Fibroblast of the aortic adventitia (primary cell): ENCODE measurements at regions not wholly inside any gene's neighbourhood (a gene's known extent, or its start where the extent isn't known, plus 50 kb on each side); places are given as distances from the start of the nearest gene placed in this dataset.

ENCODE experiments used
- DNase-seq: peaks from one replicate; pipeline ENCODE4 v3.0.0-alpha.2; 2010; ENCODE audit warnings: low read depth
- H3K4me3 ChIP-seq: 2 replicates; pipeline ENCODE4 v1.5.1; 2011; ENCODE audit warnings: low read depth, mild to moderate bottlenecking, control low read depth, low read length, moderate library complexity
- CTCF ChIP-seq: IDR thresholded peaks from 2 replicates; pipeline ENCODE4 v1.5.1; 2011; ENCODE audit warnings: mild to moderate bottlenecking, low read length, control low read depth, inconsistent platforms; ENCODE audit not compliant: insufficient read depth

GRCh38 chr12:28114488-28114887, 75.8 kb upstream of the CCDC91 start:
- no peak for DNase-seq
- TF ChIP-seq CTCF, result no peak

GRCh38 chr12:28121433-28121832, 68.8 kb upstream of the CCDC91 start:
- no peak for TF ChIP-seq CTCF
- H3K4me3 ChIP-seq, result no peak overlapping the region
- no peak for DNase-seq

More at GRCh38 chr12:28114488-28114887, 75.8 kb upstream of the CCDC91 start:
- H3K4me3 ChIP-seq, result no peak overlapping the region

GRCh38 chr12:28121899-28122655, 68.2 kb upstream of the CCDC91 start:
- no peak for DNase-seq
- no peak overlapping the region for H3K4me3 ChIP-seq
- TF ChIP-seq CTCF, result no peak

GRCh38 chr12:28122756-28123155, 67.5 kb upstream of the CCDC91 start:
- no peak for DNase-seq
- no peak overlapping the region for H3K4me3 ChIP-seq
- TF ChIP-seq CTCF, result no peak

- no peak overlapping the region for H3K4me3 ChIP-seq
- TF ChIP-seq CTCF, result no peak
- no peak for DNase-seq
Measured at GRCh38 chr12:28127455-28127854, 62.8 kb upstream of the CCDC91 start.

- H3K4me3 ChIP-seq, result no peak overlapping the region
- no peak for TF ChIP-seq CTCF
- DNase-seq, result no peak
Measured at GRCh38 chr12:28129031-28129430, 61.2 kb upstream of the CCDC91 start.

GRCh38 chr12:28130234-28130624, 60.0 kb upstream of the CCDC91 start:
- TF ChIP-seq CTCF, result no peak
- no peak for DNase-seq
- no peak overlapping the region for H3K4me3 ChIP-seq
